ENCODE measurements at regions not wholly inside any gene's neighbourhood (a gene's known extent, or its start where the extent isn't known, plus 50 kb on each side); places are given as distances from the start of the nearest gene placed in this dataset.

- Mint-ChIP-seq H3K36me3 (no peaks in the 10 kb centered on the region), H3K27ac (no peak overlapping the region), H3K4me1 (no peaks in the 10 kb centered on the region), H3K9me3 (peaks cover 2 to 38% (median 5%) of the 10 kb centered on the region in 5 donors), H3K27me3 (no peaks in the 10 kb centered on the region), H3K4me3 (no peak overlapping the region)
- Histone ChIP-seq H3K4me3 (ENCODE audit: low read length) (no peak overlapping the region), H3K4me1 (ENCODE audit: insufficient read depth, low read length) (no peaks in the 10 kb centered on the region), H3K27me3 (ENCODE audit: insufficient read depth, low read length, poor library complexity, severe bottlenecking) (no peaks in the 10 kb centered on the region), H3K36me3 (ENCODE audit: insufficient read depth, low read length) (no peaks in the 10 kb centered on the region), H3K9me3 (ENCODE audit: low read length) (no peaks in the 10 kb centered on the region), H3K27ac (ENCODE audit: low read depth, low read length) (no peak overlapping the region)
- ChIA-PET POLR2A (no interaction called here), CTCF (no interaction called here)
- no peak for DNase-seq
Measured at GRCh38 chr18:28411806-28412205, 234.9 kb upstream of the CDH2 start.

GRCh38 chr18:28409811-28410210 lies 232.9 kb upstream of the CDH2 start:
- Histone ChIP-seq H3K4me3 (ENCODE audit: low read length) (no peak overlapping the region), H3K27ac (ENCODE audit: low read depth, low read length) (no peak overlapping the region), H3K9me3 (ENCODE audit: low read length) (no peaks in the 10 kb centered on the region), H3K4me1 (ENCODE audit: insufficient read depth, low read length) (no peaks in the 10 kb centered on the region), H3K27me3 (ENCODE audit: insufficient read depth, low read length, poor library complexity, severe bottlenecking) (no peaks in the 10 kb centered on the region), H3K36me3 (ENCODE audit: insufficient read depth, low read length) (no peaks in the 10 kb centered on the region)
- ChIA-PET POLR2A (no interaction called here), CTCF (no interaction called here)
- Mint-ChIP-seq H3K9me3 (peaks cover 2 to 39% (median 5%) of the 10 kb centered on the region in 5 donors), H3K27me3 (no peaks in the 10 kb centered on the region), H3K4me3 (no peak overlapping the region), H3K4me1 (no peaks in the 10 kb centered on the region), H3K27ac (no peak overlapping the region), H3K36me3 (no peaks in the 10 kb centered on the region)
- no peak for DNase-seq

- no peaks in the 10 kb centered on the region for H3K27me3 ChIP-seq (ENCODE audit: insufficient read depth, low read length, poor library complexity, severe bottlenecking)
- CTCF ChIA-PET: no interaction called here
- H3K36me3 Mint-ChIP-seq: no peaks in the 10 kb centered on the region
Measured at GRCh38 chr18:28408528-28408927, 231.6 kb upstream of the CDH2 start.

GRCh38 chr18:28407681-28408080 lies 230.8 kb upstream of the CDH2 start:
- Mint-ChIP-seq H3K27ac (no peak overlapping the region), H3K36me3 (no peaks in the 10 kb centered on the region), H3K9me3 (peaks cover 2 to 39% (median 7%) of the 10 kb centered on the region in 5 donors), H3K27me3 (no peaks in the 10 kb centered on the region), H3K4me3 (no peak overlapping the region), H3K4me1 (no peaks in the 10 kb centered on the region)
- Histone ChIP-seq H3K4me1 (ENCODE audit: insufficient read depth, low read length) (no peaks in the 10 kb centered on the region), H3K36me3 (ENCODE audit: insufficient read depth, low read length) (no peaks in the 10 kb centered on the region), H3K4me3 (ENCODE audit: low read length) (no peak overlapping the region), H3K9me3 (ENCODE audit: low read length) (no peaks in the 10 kb centered on the region), H3K27me3 (ENCODE audit: insufficient read depth, low read length, poor library complexity, severe bottlenecking) (no peaks in the 10 kb centered on the region), H3K27ac (ENCODE audit: low read depth, low read length) (no peak overlapping the region)
- no peak for DNase-seq
- ChIA-PET CTCF (no interaction called here), POLR2A (no interaction called here)

More at GRCh38 chr18:28408528-28408927, 231.6 kb upstream of the CDH2 start:
- Mint-ChIP-seq H3K27ac (no peak overlapping the region), H3K27me3 (no peaks in the 10 kb centered on the region), H3K4me3 (no peak overlapping the region), H3K9me3 (peaks cover 2 to 43% (median 7%) of the 10 kb centered on the region in 5 donors), H3K4me1 (no peaks in the 10 kb centered on the region)
- no peak overlapping the region for H3K27ac ChIP-seq (ENCODE audit: low read depth, low read length)
- POLR2A ChIA-PET: no interaction called here
- no peak overlapping the region for H3K4me3 ChIP-seq (ENCODE audit: low read length)
- H3K4me1 ChIP-seq (ENCODE audit: insufficient read depth, low read length): no peaks in the 10 kb centered on the region
- no peak for DNase-seq
- no peaks in the 10 kb centered on the region for H3K36me3 ChIP-seq (ENCODE audit: insufficient read depth, low read length)
- H3K9me3 ChIP-seq (ENCODE audit: low read length): no peaks in the 10 kb centered on the region

GRCh38 chr18:28406533-28406932 lies 229.6 kb upstream of the CDH2 start:
- no peaks in the 10 kb centered on the region for H3K27me3 ChIP-seq (ENCODE audit: insufficient read depth, low read length, poor library complexity, severe bottlenecking)
- no peaks in the 10 kb centered on the region for H3K27me3 Mint-ChIP-seq
- H3K27ac ChIP-seq (ENCODE audit: low read depth, low read length): no peak overlapping the region
- no peaks in the 10 kb centered on the region for H3K36me3 ChIP-seq (ENCODE audit: insufficient read depth, low read length)
- no peaks in the 10 kb centered on the region for H3K9me3 ChIP-seq (ENCODE audit: low read length)
- no peaks in the 10 kb centered on the region for H3K36me3 Mint-ChIP-seq
- DNase-seq: no peak
- H3K4me1 ChIP-seq (ENCODE audit: insufficient read depth, low read length): no peaks in the 10 kb centered on the region
- no peak overlapping the region for H3K27ac Mint-ChIP-seq
- ChIA-PET CTCF (no interaction called here), POLR2A (no interaction called here)
- no peaks in the 10 kb centered on the region for H3K4me1 Mint-ChIP-seq
- peaks cover 0 to 46% (median 11%) of the 10 kb centered on the region in 5 donors for H3K9me3 Mint-ChIP-seq
- no peak overlapping the region for H3K4me3 ChIP-seq (ENCODE audit: low read length)
- H3K4me3 Mint-ChIP-seq: no peak overlapping the region

GRCh38 chr18:28404694-28405093 lies 227.8 kb upstream of the CDH2 start:
- CTCF ChIA-PET: no interaction called here
- POLR2A ChIA-PET: no interaction called here
- Mint-ChIP-seq H3K9me3 (peaks cover 0 to 36% (median 6%) of the 10 kb centered on the region in 5 donors), H3K4me1 (no peaks in the 10 kb centered on the region), H3K27ac (no peak overlapping the region), H3K4me3 (no peak overlapping the region), H3K27me3 (no peaks in the 10 kb centered on the region), H3K36me3 (no peaks in the 10 kb centered on the region)
- H3K4me1 ChIP-seq (ENCODE audit: insufficient read depth, low read length): no peaks in the 10 kb centered on the region
- DNase-seq: no peak
- H3K27me3 ChIP-seq (ENCODE audit: insufficient read depth, low read length, poor library complexity, severe bottlenecking): no peaks in the 10 kb centered on the region
- H3K9me3 ChIP-seq (ENCODE audit: low read length): no peaks in the 10 kb centered on the region
- no peak overlapping the region for H3K27ac ChIP-seq (ENCODE audit: low read depth, low read length)
- H3K4me3 ChIP-seq (ENCODE audit: low read length): no peak overlapping the region
- H3K36me3 ChIP-seq (ENCODE audit: insufficient read depth, low read length): no peaks in the 10 kb centered on the region

GRCh38 chr18:28399781-28400362 lies 222.9 kb upstream of the CDH2 start:
- Histone ChIP-seq H3K27ac (ENCODE audit: low read depth, low read length) (no peak overlapping the region), H3K36me3 (ENCODE audit: insufficient read depth, low read length) (no peaks in the 10 kb centered on the region), H3K9me3 (ENCODE audit: low read length) (no peaks in the 10 kb centered on the region), H3K27me3 (ENCODE audit: insufficient read depth, low read length, poor library complexity, severe bottlenecking) (no peaks in the 10 kb centered on the region), H3K4me3 (ENCODE audit: low read length) (no peak overlapping the region), H3K4me1 (ENCODE audit: insufficient read depth, low read length) (no peaks in the 10 kb centered on the region)
- POLR2A ChIA-PET: no interaction called here
- Mint-ChIP-seq H3K4me3 (no peak overlapping the region), H3K27ac (no peak overlapping the region), H3K27me3 (no peaks in the 10 kb centered on the region), H3K4me1 (no peaks in the 10 kb centered on the region), H3K36me3 (no peaks in the 10 kb centered on the region), H3K9me3 (peaks cover 0 to 58% (median 15%) of the 10 kb centered on the region in 5 donors)
- DNase-seq: no peak
- CTCF ChIA-PET: no interaction called here

GRCh38 chr18:28398471-28398870 lies 221.5 kb upstream of the CDH2 start:
- H3K27ac ChIP-seq (ENCODE audit: low read depth, low read length): no peak overlapping the region
- no peak overlapping the region for H3K4me3 Mint-ChIP-seq
- no peak overlapping the region for H3K4me3 ChIP-seq (ENCODE audit: low read length)
- no peaks in the 10 kb centered on the region for H3K27me3 ChIP-seq (ENCODE audit: insufficient read depth, low read length, poor library complexity, severe bottlenecking)
- H3K36me3 ChIP-seq (ENCODE audit: insufficient read depth, low read length): no peaks in the 10 kb centered on the region
- no peaks in the 10 kb centered on the region for H3K9me3 ChIP-seq (ENCODE audit: low read length)
- peaks cover 0 to 53% (median 16%) of the 10 kb centered on the region in 5 donors for H3K9me3 Mint-ChIP-seq
- no peak for DNase-seq
- POLR2A ChIA-PET: no interaction called here
- H3K4me1 Mint-ChIP-seq: no peaks in the 10 kb centered on the region
- H3K36me3 Mint-ChIP-seq: no peaks in the 10 kb centered on the region
- H3K27me3 Mint-ChIP-seq: no peaks in the 10 kb centered on the region
- CTCF ChIA-PET: no interaction called here
- no peak overlapping the region for H3K27ac Mint-ChIP-seq
- no peaks in the 10 kb centered on the region for H3K4me1 ChIP-seq (ENCODE audit: insufficient read depth, low read length)

- CTCF ChIA-PET: no interaction called here
- no peak for DNase-seq
- H3K36me3 ChIP-seq (ENCODE audit: insufficient read depth, low read length): no peaks in the 10 kb centered on the region
- POLR2A ChIA-PET: no interaction called here
- Mint-ChIP-seq H3K4me3 (no peak overlapping the region), H3K4me1 (no peaks in the 10 kb centered on the region), H3K9me3 (peaks cover 20 to 52% (median 27%) of the 10 kb centered on the region in 5 donors), H3K36me3 (peaks cover 0 to 7% (median 0%) of the 10 kb centered on the region in 3 donors), H3K27me3 (no peaks in the 10 kb centered on the region), H3K27ac (no peak overlapping the region)
- no peak overlapping the region for H3K4me3 ChIP-seq (ENCODE audit: low read length)
- H3K9me3 ChIP-seq (ENCODE audit: low read length): no peaks in the 10 kb centered on the region
- no peak overlapping the region for H3K27ac ChIP-seq (ENCODE audit: low read depth, low read length)
- H3K4me1 ChIP-seq (ENCODE audit: insufficient read depth, low read length): no peaks in the 10 kb centered on the region
- H3K27me3 ChIP-seq (ENCODE audit: insufficient read depth, low read length, poor library complexity, severe bottlenecking): no peaks in the 10 kb centered on the region
Measured at GRCh38 chr18:28390022-28390421, 213.1 kb upstream of the CDH2 start.

Measured in CD8-positive, alpha-beta memory T cell (primary cell).